HEK293T (cell line): ENCODE measurements at regions not wholly inside any gene's neighbourhood (a gene's known extent, or its start where the extent isn't known, plus 50 kb on each side); places are given as distances from the start of the nearest gene placed in this dataset.
"Not testable (repeated sequence)": the region's sequence is repeated elsewhere in the genome, so short reads cannot be mapped to it uniquely, and the experiment has no call there.

Experiments
- CTCF ChIA-PET: fragments of 350-600 bp; formaldehyde crosslinking; extraction: SDS; loops from one replicate; lab custom pipeline; 2021; ENCODE audit warnings: antibody characterized with exemption, inconsistent platforms; lab: Yijun Ruan, JAX
- POLR2A ChIA-PET: fragments of 350-600 bp; formaldehyde crosslinking; extraction: SDS; loops from one replicate; lab custom pipeline; 2020; ENCODE audit warnings: antibody characterized with exemption, inconsistent platforms; lab: Yijun Ruan, JAX
- DNase-seq: peaks from one replicate; pipeline ENCODE4 v3.0.0; 2012; ENCODE audit warnings: mixed read lengths; ENCODE audit errors: extremely low spot score
- ARNT ChIP-seq: fragments of 450-650 bp; IDR thresholded peaks from 2 replicates; pipeline ENCODE4 v1.6.1; 2017; ENCODE audit warnings: mild to moderate bottlenecking
- BHLHE40 ChIP-seq: fragments of 450-650 bp; IDR thresholded peaks from 2 replicates; pipeline ENCODE4 v1.6.1; 2016; ENCODE audit warnings: mild to moderate bottlenecking, moderate library complexity, borderline replicate concordance
- CTBP1 ChIP-seq: fragments of 450-650 bp; IDR thresholded peaks from 2 replicates; pipeline ENCODE4 v1.6.1; 2016; ENCODE audit warnings: borderline replicate concordance
- ELF4 ChIP-seq: fragments of 450-650 bp; IDR thresholded peaks from 2 replicates; pipeline ENCODE4 v1.6.1; 2017; ENCODE audit warnings: antibody characterized with exemption
- FOXA1 ChIP-seq: fragments of 450-650 bp; IDR thresholded peaks from 2 replicates; pipeline ENCODE4 v1.6.1; 2016; ENCODE audit warnings: mild to moderate bottlenecking
- FOXK2 ChIP-seq: fragments of 450-650 bp; IDR thresholded peaks from 2 replicates; pipeline ENCODE4 v1.6.1; 2016; ENCODE audit warnings: mild to moderate bottlenecking
- FOXM1 ChIP-seq: fragments of 450-650 bp; IDR thresholded peaks from 2 replicates; pipeline ENCODE4 v1.6.1; 2017; ENCODE audit warnings: mild to moderate bottlenecking, borderline replicate concordance
- HDGF ChIP-seq: fragments of 450-650 bp; IDR thresholded peaks from 2 replicates; pipeline ENCODE4 v1.6.1; 2017; ENCODE audit warnings: antibody characterized with exemption, borderline replicate concordance
- L3MBTL2 ChIP-seq: fragments of 450-650 bp; conservative IDR thresholded peaks from 2 replicates; pipeline ENCODE4 v1.6.1; 2016; ENCODE audit warnings: mild to moderate bottlenecking
- LEF1 ChIP-seq: fragments of 450-650 bp; IDR thresholded peaks from 2 replicates; pipeline ENCODE4 v1.6.1; 2017; ENCODE audit warnings: mild to moderate bottlenecking, borderline replicate concordance
- NFRKB ChIP-seq: fragments of 450-650 bp; IDR thresholded peaks from 2 replicates; pipeline ENCODE4 v1.6.1; 2016; ENCODE audit warnings: mild to moderate bottlenecking, moderate library complexity
- PKNOX1 ChIP-seq: fragments of 450-650 bp; IDR thresholded peaks from 2 replicates; pipeline ENCODE4 v1.6.1; 2016
- SP1 ChIP-seq: fragments of 450-650 bp; IDR thresholded peaks from 2 replicates; pipeline ENCODE4 v1.6.1; 2017
- SUZ12 ChIP-seq: fragments of 450-650 bp; IDR thresholded peaks from 2 replicates; pipeline ENCODE4 v1.6.1; 2016; ENCODE audit warnings: mild to moderate bottlenecking
- TARDBP ChIP-seq: fragments of 450-650 bp; IDR thresholded peaks from 2 replicates; pipeline ENCODE4 v1.6.1; 2016
- ZNF384 ChIP-seq: fragments of 450-650 bp; IDR thresholded peaks from 2 replicates; pipeline ENCODE4 v1.6.1; 2016

GRCh38 chr9:89687848-89688247 is 83.0 kb downstream of the GADD45G start:
- no peak for DNase-seq
- ChIA-PET CTCF (no interaction called here), POLR2A (no interaction called here)
- TF ChIP-seq L3MBTL2 (no peak), SUZ12 (no peak), PKNOX1 (no peak), BHLHE40 (no peak), SP1 (no peak), ELF4 (no peak), CTBP1 (no peak), TARDBP (no peak), HDGF (no peak)

- DNase-seq, POLR2A ChIA-PET, CTCF ChIA-PET: not testable (repeated sequence)
Observed at GRCh38 chr9:89689321-89689720, 84.5 kb downstream of the GADD45G start.

- ChIA-PET CTCF (no interaction called here), POLR2A (no interaction called here)
- TF ChIP-seq ELF4 (no peak), LEF1 (no peak), CTBP1 (no peak), TARDBP (no peak), ZNF384 (no peak), PKNOX1 (no peak)
- no peak for DNase-seq
Observed at GRCh38 chr9:89690334-89690912, 85.6 kb downstream of the GADD45G start.

- no peak for DNase-seq
- ChIA-PET CTCF (no interaction called here), POLR2A (no interaction called here)
- TF ChIP-seq LEF1 (no peak), NFRKB (no peak), ZNF384 (no peak), TARDBP (no peak), ELF4 (no peak), HDGF (no peak), ARNT (no peak), FOXA1 (no peak), CTBP1 (no peak), FOXK2 (no peak), PKNOX1 (no peak), L3MBTL2 (no peak), FOXM1 (no peak), SP1 (no peak), BHLHE40 (no peak), SUZ12 (no peak)
Observed at GRCh38 chr9:89695441-89695891, 90.7 kb downstream of the GADD45G start.

GRCh38 chr9:89695979-89696378 is 91.2 kb downstream of the GADD45G start:
- POLR2A ChIA-PET, DNase-seq, CTCF ChIA-PET: not testable (repeated sequence)

- ChIA-PET CTCF (no interaction called here), POLR2A (no interaction called here)
- no peak for DNase-seq
Observed at GRCh38 chr9:89696780-89697179, 92.0 kb downstream of the GADD45G start.

GRCh38 chr9:89697553-89697952 is 92.7 kb downstream of the GADD45G start:
- TF ChIP-seq BHLHE40, result no peak
- TF ChIP-seq NFRKB, result no peak
- TF ChIP-seq SUZ12, result no peak
- TF ChIP-seq FOXA1, result no peak
- TF ChIP-seq ELF4, result no peak
- TF ChIP-seq ARNT, result no peak
- TF ChIP-seq SP1, result no peak
- TF ChIP-seq HDGF, result no peak
- TF ChIP-seq LEF1, result no peak
- TF ChIP-seq PKNOX1, result no peak
- TF ChIP-seq TARDBP, result no peak
- TF ChIP-seq ZNF384, result no peak
- TF ChIP-seq CTBP1, result no peak
- DNase-seq, result no peak
- CTCF ChIA-PET, result interaction anchor here (0.7 kb wide), 1 partner anchor 16 kb away, joined by 4 read pairs; no protein-coding TSS in a partner anchor
- POLR2A ChIA-PET, result no interaction called here

More at GRCh38 chr9:89696780-89697179, 92.0 kb downstream of the GADD45G start:
- TF ChIP-seq FOXM1, result no peak
